Liver (tissue), 8 donors: ENCODE measurements at regions not wholly inside any gene's neighbourhood (a gene's known extent, or its start where the extent isn't known, plus 50 kb on each side); places are given as distances from the start of the nearest gene placed in this dataset.

Experiments
- DNase-seq: peaks from one replicate; pipeline ENCODE4 v3.0.0-alpha.2; 2017; ENCODE audit warnings: low spot score
- H3K27ac ChIP-seq, 2 donors: one replicate each; pipeline ENCODE4 v1.7.0; 2013; ENCODE audit warnings: inconsistent platforms in 2 of 2, low read length in 2 of 2, control low read depth in 1 of 2, low read depth in 1 of 2, mild to moderate bottlenecking in 1 of 2
- H3K27me3 ChIP-seq, 4 donors: one replicate each; pipeline versions ENCODE4 v1.6.1 to v1.7.0; 2013; ENCODE audit warnings: low read length in 3 of 4, inconsistent platforms in 1 of 4, mild to moderate bottlenecking in 1 of 4, moderate library complexity in 1 of 4; ENCODE audit not compliant: control insufficient read depth in 4 of 4, insufficient read depth in 4 of 4
- H3K36me3 ChIP-seq, 4 donors: one replicate each; pipeline versions ENCODE4 v1.6.1 to v1.7.0; 2013; ENCODE audit warnings: low read length in 3 of 4, mild to moderate bottlenecking in 3 of 4, low read depth in 1 of 4, moderate library complexity in 1 of 4; ENCODE audit not compliant: control insufficient read depth in 4 of 4, insufficient read depth in 3 of 4
- H3K4me1 ChIP-seq, 4 donors: one replicate each; pipeline versions ENCODE4 v1.6.1 to v1.7.0; 2013; ENCODE audit warnings: low read length in 3 of 4, mild to moderate bottlenecking in 3 of 4, moderate library complexity in 1 of 4; ENCODE audit not compliant: control insufficient read depth in 4 of 4, insufficient read depth in 4 of 4
- H3K4me3 ChIP-seq, 3 donors: one replicate each; pipeline versions ENCODE4 v1.6.1 to v1.7.0; 2013; ENCODE audit warnings: low read length in 3 of 3, control low read depth in 1 of 3, low read depth in 1 of 3, mild to moderate bottlenecking in 1 of 3
- H3K9ac ChIP-seq, 2 donors: one replicate each; pipeline ENCODE4 v1.7.0; 2013; ENCODE audit warnings: low read length in 2 of 2, mild to moderate bottlenecking in 2 of 2, moderate library complexity in 2 of 2, control low read depth in 1 of 2, low read depth in 1 of 2
- H3K9me3 ChIP-seq, 4 donors: one replicate each; pipeline versions ENCODE4 v1.6.1 to v1.7.0; 2013; ENCODE audit warnings: low read length in 3 of 4; ENCODE audit not compliant: control insufficient read depth in 4 of 4
- ATF3 ChIP-seq: IDR thresholded peaks from 2 replicates; pipeline ENCODE4 v1.6.1; 2016; ENCODE audit warnings: antibody characterized with exemption
- EGR1 ChIP-seq, 2 donors: IDR thresholded peaks; 2 replicates each; pipeline ENCODE4 v1.6.1; 2016 to 2018; ENCODE audit warnings: antibody characterized with exemption in 2 of 2, low read depth in 2 of 2
- FOXA1 ChIP-seq: IDR thresholded peaks from 2 replicates; pipeline ENCODE4 v1.6.1; 2016; ENCODE audit warnings: antibody characterized with exemption
- FOXA2 ChIP-seq: IDR thresholded peaks from 2 replicates; pipeline ENCODE4 v1.6.1; 2016; ENCODE audit warnings: antibody characterized with exemption
- GABPA ChIP-seq, 2 donors: IDR thresholded peaks in 1 of 2; conservative IDR thresholded peaks in 1 of 2; 2 replicates each; pipeline ENCODE4 v1.6.1; 2016; ENCODE audit warnings: antibody characterized with exemption in 2 of 2, mild to moderate bottlenecking in 1 of 2, moderate library complexity in 1 of 2
- HNF4A ChIP-seq, 2 donors: conservative IDR thresholded peaks; 2 replicates each; pipeline ENCODE4 v1.6.1; 2016; ENCODE audit warnings: antibody characterized with exemption in 2 of 2, mild to moderate bottlenecking in 2 of 2
- HNF4G ChIP-seq: IDR thresholded peaks from 2 replicates; pipeline ENCODE4 v1.6.1; 2016; ENCODE audit warnings: antibody characterized with exemption
- JUND ChIP-seq, 2 donors: IDR thresholded peaks; 2 replicates each; pipeline ENCODE4 v1.6.1; 2016; ENCODE audit warnings: antibody characterized with exemption in 2 of 2
- MAX ChIP-seq: IDR thresholded peaks from 2 replicates; pipeline ENCODE4 v1.6.1; 2016; ENCODE audit warnings: antibody characterized with exemption
- NR2F2 ChIP-seq: IDR thresholded peaks from 2 replicates; pipeline ENCODE4 v1.6.1; 2016; ENCODE audit warnings: antibody characterized with exemption
- RAD21 ChIP-seq, 2 donors: IDR thresholded peaks; 2 replicates each; pipeline ENCODE4 v1.6.1; 2016; ENCODE audit warnings: antibody characterized with exemption in 2 of 2, mild to moderate bottlenecking in 2 of 2
- RXRA ChIP-seq, 2 donors: IDR thresholded peaks; 2 replicates each; pipeline ENCODE4 v1.6.1; 2017 to 2018; ENCODE audit warnings: antibody characterized with exemption in 2 of 2, mild to moderate bottlenecking in 1 of 2
- SP1 ChIP-seq: IDR thresholded peaks from 2 replicates; pipeline ENCODE4 v1.6.1; 2018; ENCODE audit warnings: antibody characterized with exemption, mild to moderate bottlenecking
- TAF1 ChIP-seq: conservative IDR thresholded peaks from 2 replicates; pipeline ENCODE4 v1.6.1; 2016; ENCODE audit warnings: antibody characterized with exemption, mild to moderate bottlenecking
- YY1 ChIP-seq: IDR thresholded peaks from 2 replicates; pipeline ENCODE4 v1.6.1; 2016; ENCODE audit warnings: antibody characterized with exemption, mild to moderate bottlenecking
- WGBS: extraction: QIAGEN DNeasy Blood & Tissue Kit; methylation state at CpG from one replicate; pipeline ENCODE4 v1.1.7; 2013; 5-methylcytosine and 5-hydroxymethylcytosine counted together
- TF ChIP-seq, protein P1 (sequence below): fragments of 150-350 bp; IDR thresholded peaks from 2 replicates; pipeline ENCODE4 v1.5.1; 2017; ENCODE audit warnings: improper control_type of control experiment, low read depth, low read length; ENCODE audit not compliant: missing input control
- TF ChIP-seq, protein P2 (sequence below): IDR thresholded peaks from 2 replicates; pipeline ENCODE4 v1.6.1; 2016; ENCODE audit warnings: antibody characterized with exemption, mild to moderate bottlenecking
- TF ChIP-seq, protein P3 (sequence below): IDR thresholded peaks from 2 replicates; pipeline ENCODE4 v1.6.1; 2016; ENCODE audit warnings: antibody characterized with exemption
- donor health status: healthy.
- donor health status: healthy.
- donor health status: healthy.
- donor health status: healthy.
- donor health status: healthy.

GRCh38 chr1:73516451-73516850 lies 681.5 kb downstream of the LRRIQ3 start:
- Histone ChIP-seq H3K27ac (no peak overlapping the region), H3K9ac (no peak overlapping the region), H3K4me1 (no peaks in the 10 kb centered on the region), H3K9me3 (no peaks in the 10 kb centered on the region), H3K4me3 (no peak overlapping the region), H3K36me3 (no peaks in the 10 kb centered on the region), H3K27me3 (no peaks in the 10 kb centered on the region)
- no peak for DNase-seq
- 21% methylated on average over 1 of the region's 1 CpG for WGBS
- TF ChIP-seq, protein P1, sequence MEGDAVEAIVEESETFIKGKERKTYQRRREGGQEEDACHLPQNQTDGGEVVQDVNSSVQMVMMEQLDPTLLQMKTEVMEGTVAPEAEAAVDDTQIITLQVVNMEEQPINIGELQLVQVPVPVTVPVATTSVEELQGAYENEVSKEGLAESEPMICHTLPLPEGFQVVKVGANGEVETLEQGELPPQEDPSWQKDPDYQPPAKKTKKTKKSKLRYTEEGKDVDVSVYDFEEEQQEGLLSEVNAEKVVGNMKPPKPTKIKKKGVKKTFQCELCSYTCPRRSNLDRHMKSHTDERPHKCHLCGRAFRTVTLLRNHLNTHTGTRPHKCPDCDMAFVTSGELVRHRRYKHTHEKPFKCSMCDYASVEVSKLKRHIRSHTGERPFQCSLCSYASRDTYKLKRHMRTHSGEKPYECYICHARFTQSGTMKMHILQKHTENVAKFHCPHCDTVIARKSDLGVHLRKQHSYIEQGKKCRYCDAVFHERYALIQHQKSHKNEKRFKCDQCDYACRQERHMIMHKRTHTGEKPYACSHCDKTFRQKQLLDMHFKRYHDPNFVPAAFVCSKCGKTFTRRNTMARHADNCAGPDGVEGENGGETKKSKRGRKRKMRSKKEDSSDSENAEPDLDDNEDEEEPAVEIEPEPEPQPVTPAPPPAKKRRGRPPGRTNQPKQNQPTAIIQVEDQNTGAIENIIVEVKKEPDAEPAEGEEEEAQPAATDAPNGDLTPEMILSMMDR, result no peak
- TF ChIP-seq GABPA (IDR thresholded peaks at IDR 0.05 in 1 of 2, conservative IDR thresholded peaks at IDR 0.05 in 1 of 2) (no peak), RXRA (IDR thresholded peaks at IDR 0.05) (no peak), TAF1 (no peak), EGR1 (IDR thresholded peaks at IDR 0.05; ENCODE audit: low read depth in 2 of 2) (no peak), HNF4A (conservative IDR thresholded peaks at IDR 0.05) (no peak), YY1 (no peak), SP1 (no peak), JUND (IDR thresholded peaks at IDR 0.05) (no peak), ATF3 (no peak), HNF4G (no peak), MAX (no peak), FOXA2 (no peak), FOXA1 (no peak), NR2F2 (no peak), RAD21 (IDR thresholded peaks at IDR 0.05) (no peak)
- TF ChIP-seq, protein P2, sequence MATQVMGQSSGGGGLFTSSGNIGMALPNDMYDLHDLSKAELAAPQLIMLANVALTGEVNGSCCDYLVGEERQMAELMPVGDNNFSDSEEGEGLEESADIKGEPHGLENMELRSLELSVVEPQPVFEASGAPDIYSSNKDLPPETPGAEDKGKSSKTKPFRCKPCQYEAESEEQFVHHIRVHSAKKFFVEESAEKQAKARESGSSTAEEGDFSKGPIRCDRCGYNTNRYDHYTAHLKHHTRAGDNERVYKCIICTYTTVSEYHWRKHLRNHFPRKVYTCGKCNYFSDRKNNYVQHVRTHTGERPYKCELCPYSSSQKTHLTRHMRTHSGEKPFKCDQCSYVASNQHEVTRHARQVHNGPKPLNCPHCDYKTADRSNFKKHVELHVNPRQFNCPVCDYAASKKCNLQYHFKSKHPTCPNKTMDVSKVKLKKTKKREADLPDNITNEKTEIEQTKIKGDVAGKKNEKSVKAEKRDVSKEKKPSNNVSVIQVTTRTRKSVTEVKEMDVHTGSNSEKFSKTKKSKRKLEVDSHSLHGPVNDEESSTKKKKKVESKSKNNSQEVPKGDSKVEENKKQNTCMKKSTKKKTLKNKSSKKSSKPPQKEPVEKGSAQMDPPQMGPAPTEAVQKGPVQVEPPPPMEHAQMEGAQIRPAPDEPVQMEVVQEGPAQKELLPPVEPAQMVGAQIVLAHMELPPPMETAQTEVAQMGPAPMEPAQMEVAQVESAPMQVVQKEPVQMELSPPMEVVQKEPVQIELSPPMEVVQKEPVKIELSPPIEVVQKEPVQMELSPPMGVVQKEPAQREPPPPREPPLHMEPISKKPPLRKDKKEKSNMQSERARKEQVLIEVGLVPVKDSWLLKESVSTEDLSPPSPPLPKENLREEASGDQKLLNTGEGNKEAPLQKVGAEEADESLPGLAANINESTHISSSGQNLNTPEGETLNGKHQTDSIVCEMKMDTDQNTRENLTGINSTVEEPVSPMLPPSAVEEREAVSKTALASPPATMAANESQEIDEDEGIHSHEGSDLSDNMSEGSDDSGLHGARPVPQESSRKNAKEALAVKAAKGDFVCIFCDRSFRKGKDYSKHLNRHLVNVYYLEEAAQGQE, result no peak
- TF ChIP-seq, protein P3, sequence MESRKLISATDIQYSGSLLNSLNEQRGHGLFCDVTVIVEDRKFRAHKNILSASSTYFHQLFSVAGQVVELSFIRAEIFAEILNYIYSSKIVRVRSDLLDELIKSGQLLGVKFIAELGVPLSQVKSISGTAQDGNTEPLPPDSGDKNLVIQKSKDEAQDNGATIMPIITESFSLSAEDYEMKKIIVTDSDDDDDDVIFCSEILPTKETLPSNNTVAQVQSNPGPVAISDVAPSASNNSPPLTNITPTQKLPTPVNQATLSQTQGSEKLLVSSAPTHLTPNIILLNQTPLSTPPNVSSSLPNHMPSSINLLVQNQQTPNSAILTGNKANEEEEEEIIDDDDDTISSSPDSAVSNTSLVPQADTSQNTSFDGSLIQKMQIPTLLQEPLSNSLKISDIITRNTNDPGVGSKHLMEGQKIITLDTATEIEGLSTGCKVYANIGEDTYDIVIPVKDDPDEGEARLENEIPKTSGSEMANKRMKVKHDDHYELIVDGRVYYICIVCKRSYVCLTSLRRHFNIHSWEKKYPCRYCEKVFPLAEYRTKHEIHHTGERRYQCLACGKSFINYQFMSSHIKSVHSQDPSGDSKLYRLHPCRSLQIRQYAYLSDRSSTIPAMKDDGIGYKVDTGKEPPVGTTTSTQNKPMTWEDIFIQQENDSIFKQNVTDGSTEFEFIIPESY, result no peak

- no peaks in the 10 kb centered on the region for H3K9me3 ChIP-seq
- H3K27me3 ChIP-seq, result no peaks in the 10 kb centered on the region
- H3K36me3 ChIP-seq, result no peaks in the 10 kb centered on the region
- no peak overlapping the region for H3K4me3 ChIP-seq
- H3K27ac ChIP-seq, result no peak overlapping the region
- no peak for TF ChIP-seq GABPA (IDR thresholded peaks at IDR 0.05 in 1 of 2, conservative IDR thresholded peaks at IDR 0.05 in 1 of 2)
- TF ChIP-seq, protein P3, result no peak
- TF ChIP-seq JUND (IDR thresholded peaks at IDR 0.05), result no peak
- no peak for TF ChIP-seq HNF4A (conservative IDR thresholded peaks at IDR 0.05)
- TF ChIP-seq, protein P2, result no peak
- no peak for TF ChIP-seq SP1
- H3K4me1 ChIP-seq, result no peaks in the 10 kb centered on the region
- H3K9ac ChIP-seq, result no peak overlapping the region
- DNase-seq, result no peak
Measured at GRCh38 chr1:73511038-73511437, 686.9 kb downstream of the LRRIQ3 start.
